Neuronal stem cell (in vitro differentiated cells): ENCODE measurements at regions not wholly inside any gene's neighbourhood (a gene's known extent, or its start where the extent isn't known, plus 50 kb on each side); places are given as distances from the start of the nearest gene placed in this dataset.
"Not testable (repeated sequence)": the region's sequence is repeated elsewhere in the genome, so short reads cannot be mapped to it uniquely, and the experiment has no call there.

ENCODE experiments used
- DNase-seq: peaks from one replicate; pipeline ENCODE4 v3.0.0-alpha.2; 2013; ENCODE audit warnings: low spot score
- H2AFZ ChIP-seq: one replicate; pipeline ENCODE4 v1.6.1; 2013; ENCODE audit warnings: mild to moderate bottlenecking, low read length, inconsistent platforms
- H2AK5ac ChIP-seq: 2 replicates; pipeline ENCODE4 v1.6.1; 2013; ENCODE audit warnings: low read depth, mild to moderate bottlenecking, inconsistent platforms, low read length, moderate library complexity, mixed read lengths
- H2BK120ac ChIP-seq: 2 replicates; pipeline ENCODE4 v1.6.1; 2013; ENCODE audit warnings: low read depth, mild to moderate bottlenecking, inconsistent platforms, low read length, moderate library complexity, mixed read lengths
- H2BK12ac ChIP-seq: one replicate; pipeline ENCODE4 v1.6.1; 2013; ENCODE audit warnings: low read length, inconsistent platforms
- H2BK15ac ChIP-seq: 2 replicates; pipeline ENCODE4 v1.6.1; 2013; ENCODE audit warnings: mild to moderate bottlenecking, low read length, inconsistent platforms, mixed read lengths
- H2BK5ac ChIP-seq: one replicate; pipeline ENCODE4 v1.6.1; 2013; ENCODE audit warnings: inconsistent platforms, mild to moderate bottlenecking, low read length, moderate library complexity
- H3K14ac ChIP-seq: one replicate; pipeline ENCODE4 v1.6.1; 2013; ENCODE audit warnings: low read length, inconsistent platforms
- H3K18ac ChIP-seq: 2 replicates; pipeline ENCODE4 v1.6.1; 2013; ENCODE audit warnings: low read length, inconsistent platforms
- H3K23ac ChIP-seq: 2 replicates; pipeline ENCODE4 v1.6.1; 2013; ENCODE audit warnings: low read depth, mild to moderate bottlenecking, mixed read lengths, low read length, inconsistent platforms; ENCODE audit not compliant: poor library complexity
- H3K27ac ChIP-seq: replicated peaks from 3 replicates; pipeline ENCODE4 v1.5.1; 2013; ENCODE audit warnings: low read length, inconsistent platforms
- H3K27me3 ChIP-seq, 3 experiments: 2 replicates each; pipeline ENCODE4 v1.6.1; 2013; ENCODE audit warnings: low read length in 3 of 3, mild to moderate bottlenecking in 2 of 3, inconsistent platforms in 1 of 3, low read depth in 1 of 3, mixed read lengths in 1 of 3, moderate library complexity in 1 of 3; ENCODE audit not compliant: control insufficient read depth in 3 of 3, insufficient read depth in 3 of 3
- H3K36me3 ChIP-seq, 2 donors: replicated peaks in 1 of 2; 2 replicates each; pipeline ENCODE4 v1.6.1; 2013; ENCODE audit warnings: low read length in 2 of 2; ENCODE audit not compliant: control insufficient read depth in 2 of 2, insufficient read depth in 2 of 2
- H3K4ac ChIP-seq: 2 replicates; pipeline ENCODE4 v1.6.1; 2013; ENCODE audit warnings: inconsistent platforms, mild to moderate bottlenecking, low read length, moderate library complexity
- H3K4me1 ChIP-seq, 2 donors: 1 replicate in 1 of 2; 2 replicates in 1 of 2; pipeline ENCODE4 v1.6.1; 2013; ENCODE audit warnings: low read length in 2 of 2, low read depth in 1 of 2; ENCODE audit not compliant: control insufficient read depth in 2 of 2, insufficient read depth in 1 of 2
- H3K4me2 ChIP-seq: one replicate; pipeline ENCODE4 v1.6.1; 2013; ENCODE audit warnings: mild to moderate bottlenecking, low read length, inconsistent platforms; ENCODE audit not compliant: insufficient read depth, poor library complexity, severe bottlenecking
- H3K4me3 ChIP-seq, 2 donors: 2 replicates each; pipeline ENCODE4 v1.5.1; 2013; ENCODE audit warnings: low read length in 2 of 2, mild to moderate bottlenecking in 2 of 2, inconsistent platforms in 1 of 2, moderate library complexity in 1 of 2
- H3K79me1 ChIP-seq: one replicate; pipeline ENCODE4 v1.6.1; 2013; ENCODE audit warnings: low read depth, mild to moderate bottlenecking, inconsistent platforms, low read length, moderate library complexity
- H3K9ac ChIP-seq: one replicate; pipeline ENCODE4 v1.6.1; 2013; ENCODE audit warnings: mild to moderate bottlenecking, low read depth, low read length, inconsistent platforms; ENCODE audit not compliant: poor library complexity
- H3K9me3 ChIP-seq, 2 donors: replicated peaks in 1 of 2; 2 replicates each; pipeline versions ENCODE3 to v1.6.1; 2013; ENCODE audit warnings: low read length in 2 of 2, mild to moderate bottlenecking in 2 of 2, inconsistent platforms in 1 of 2, low read depth in 1 of 2, mixed read lengths in 1 of 2, moderate library complexity in 1 of 2; ENCODE audit not compliant: control insufficient read depth in 2 of 2, insufficient read depth in 1 of 2
- H4K8ac ChIP-seq: one replicate; pipeline ENCODE4 v1.6.1; 2013; ENCODE audit warnings: low read depth, mild to moderate bottlenecking, inconsistent platforms, low read length, moderate library complexity
- H4K91ac ChIP-seq: one replicate; pipeline ENCODE4 v1.6.1; 2013; ENCODE audit warnings: low read length, low read depth, mild to moderate bottlenecking, inconsistent platforms; ENCODE audit not compliant: poor library complexity
- WGBS, 2 donors: extraction: QIAGEN DNeasy Blood & Tissue Kit; methylation state at CpG; one replicate each; pipeline ENCODE4 v1.1.7; 2013; ENCODE audit warnings: missing lambda C conversion rate in 2 of 2, mixed read lengths in 1 of 2; ENCODE audit not compliant: insufficient read length in 2 of 2, insufficient replicate concordance in 1 of 2; ENCODE audit errors: extremely low coverage in 2 of 2; 5-methylcytosine and 5-hydroxymethylcytosine counted together

- WGBS, 2 donors, result no CpG with 5 or more reads among the region's 7 CpGs
- not testable (repeated sequence) for H3K18ac ChIP-seq, H3K36me3 ChIP-seq, H2AFZ ChIP-seq, H2BK120ac ChIP-seq, H3K4ac ChIP-seq, H4K8ac ChIP-seq, H2BK12ac ChIP-seq, H2BK5ac ChIP-seq, H3K79me1 ChIP-seq, H3K27me3 ChIP-seq, H3K14ac ChIP-seq, H3K23ac ChIP-seq, H3K27ac ChIP-seq, H3K4me2 ChIP-seq, H2BK15ac ChIP-seq, H3K9ac ChIP-seq, H3K4me3 ChIP-seq, H3K9me3 ChIP-seq, H2AK5ac ChIP-seq, H4K91ac ChIP-seq
- peaks cover 20 to 22% of the 10 kb centered on the region in 2 donors for H3K4me1 ChIP-seq
- DNase-seq, result peak; percentile 50
These were observed 165.7 kb upstream of the HES1 start for GRCh38 chr3:193970131-193970772.

GRCh38 chr3:193970773-193971206 lies 165.2 kb upstream of the HES1 start:
- no peak overlapping the region for H3K4ac ChIP-seq
- H3K36me3 ChIP-seq, result no peaks in the 10 kb centered on the region
- no peaks in the 10 kb centered on the region for H3K79me1 ChIP-seq
- no peak overlapping the region for H3K4me2 ChIP-seq
- no peak overlapping the region for H3K4me3 ChIP-seq
- no CpG with 5 or more reads among the region's 3 CpGs for WGBS, 2 donors
- H3K27me3 ChIP-seq, result peaks cover 0 to 8% (median 0%) of the 10 kb centered on the region in 3 experiments
- H2BK12ac ChIP-seq, result no peak overlapping the region
- no peaks in the 10 kb centered on the region for H3K9me3 ChIP-seq
- H2BK15ac ChIP-seq, result no peak overlapping the region
- no peak overlapping the region for H2BK5ac ChIP-seq
- H4K91ac ChIP-seq, result no peak overlapping the region
- no peak overlapping the region for H3K9ac ChIP-seq
- no peak overlapping the region for H4K8ac ChIP-seq
- H3K4me1 ChIP-seq, result peaks cover 20 to 24% of the 10 kb centered on the region in 2 donors
- DNase-seq, result no peak
- H2AK5ac ChIP-seq, result no peak overlapping the region
- no peak overlapping the region for H3K27ac ChIP-seq
- H3K23ac ChIP-seq, result no peak overlapping the region
- H3K18ac ChIP-seq, result no peak overlapping the region
- H2AFZ ChIP-seq, result no peak overlapping the region
- H3K14ac ChIP-seq, result no peak overlapping the region
- H2BK120ac ChIP-seq, result no peak overlapping the region

- no peak overlapping the region for H2BK15ac ChIP-seq
- no peaks in the 10 kb centered on the region for H3K9me3 ChIP-seq
- H3K4ac ChIP-seq, result no peak overlapping the region
- peaks cover 0 to 8% (median 0%) of the 10 kb centered on the region in 3 experiments for H3K27me3 ChIP-seq
- no peak overlapping the region for H3K4me3 ChIP-seq
- WGBS, 2 donors, result no CpG with 5 or more reads among the region's 9 CpGs
- H2AK5ac ChIP-seq, result no peak overlapping the region
- peaks cover 20 to 24% of the 10 kb centered on the region in 2 donors for H3K4me1 ChIP-seq
- no peak overlapping the region for H3K18ac ChIP-seq
- no peak overlapping the region for H3K9ac ChIP-seq
- H3K79me1 ChIP-seq, result no peaks in the 10 kb centered on the region
- H3K4me2 ChIP-seq, result no peak overlapping the region
- H2AFZ ChIP-seq, result no peak overlapping the region
- H2BK12ac ChIP-seq, result no peak overlapping the region
- H4K91ac ChIP-seq, result no peak overlapping the region
- no peak overlapping the region for H4K8ac ChIP-seq
- no peak overlapping the region for H3K27ac ChIP-seq
- H2BK5ac ChIP-seq, result no peak overlapping the region
- H2BK120ac ChIP-seq, result no peak overlapping the region
- H3K36me3 ChIP-seq, result no peaks in the 10 kb centered on the region
- H3K23ac ChIP-seq, result no peak overlapping the region
- no peak for DNase-seq
- no peak overlapping the region for H3K14ac ChIP-seq
These were observed 164.6 kb upstream of the HES1 start for GRCh38 chr3:193971261-193971751.

GRCh38 chr3:193971966-193972365 lies 164.0 kb upstream of the HES1 start:
- Histone ChIP-seq H2BK120ac (no peak overlapping the region), H3K9me3 (no peaks in the 10 kb centered on the region), H3K18ac (no peak overlapping the region), H3K14ac (no peak overlapping the region), H2BK12ac (no peak overlapping the region), H2AFZ (no peak overlapping the region), H3K27me3 (peaks cover 0 to 8% (median 0%) of the 10 kb centered on the region in 3 experiments), H3K79me1 (no peaks in the 10 kb centered on the region), H3K4me2 (no peak overlapping the region), H4K91ac (no peak overlapping the region), H3K9ac (no peak overlapping the region), H3K4me1 (peaks cover 20 to 24% of the 10 kb centered on the region in 2 donors), H2AK5ac (no peak overlapping the region), H3K4ac (no peak overlapping the region), H2BK15ac (no peak overlapping the region), H3K4me3 (no peak overlapping the region), H3K36me3 (no peaks in the 10 kb centered on the region), H2BK5ac (no peak overlapping the region), H3K27ac (no peak overlapping the region), H3K23ac (no peak overlapping the region), H4K8ac (no peak overlapping the region)
- WGBS, 2 donors, result no CpG with 5 or more reads among the region's 1 CpG
- no peak for DNase-seq
